Fibroblast of lung (primary cell): ENCODE measurements at regions not wholly inside any gene's neighbourhood (a gene's known extent, or its start where the extent isn't known, plus 50 kb on each side); places are given as distances from the start of the nearest gene placed in this dataset.

ENCODE experiments used
- CTCF ChIP-seq, 2 donors: IDR thresholded peaks in 1 of 2; conservative IDR thresholded peaks in 1 of 2; 1 replicate in 1 of 2; 2 replicates in 1 of 2; pipeline ENCODE4 v1.5.1; 2011 to 2012; ENCODE audit warnings: low read length in 2 of 2, control low read depth in 1 of 2, inconsistent platforms in 1 of 2, low read depth in 1 of 2, mild to moderate bottlenecking in 1 of 2
- EZH2 ChIP-seq: IDR thresholded peaks from 2 replicates; pipeline ENCODE4 v1.5.1; 2012; ENCODE audit warnings: low read length, control low read depth, mild to moderate bottlenecking; ENCODE audit errors: missing control alignments

- no peak for TF ChIP-seq CTCF (conservative IDR thresholded peaks at IDR 0.05 in 1 of 2, IDR thresholded peaks at IDR 0.05 in 1 of 2; ENCODE audit: low read depth in 1 of 2, low read length in 2 of 2)
- TF ChIP-seq EZH2 = no peak
Observed at GRCh38 chr12:125283521-125283920, 218.3 kb downstream of the AACS start.
